AG09309 (cell line): ENCODE measurements at regions not wholly inside any gene's neighbourhood (a gene's known extent, or its start where the extent isn't known, plus 50 kb on each side); places are given as distances from the start of the nearest gene placed in this dataset.

ENCODE experiments used
- DNase-seq: peaks from one replicate; pipeline ENCODE4 v3.0.0-alpha.2; 2010; ENCODE audit warnings: low read depth
- H3K4me3 ChIP-seq: 2 replicates; pipeline ENCODE4 v1.5.1; 2011; ENCODE audit warnings: mild to moderate bottlenecking, low read depth, low read length, moderate library complexity; ENCODE audit not compliant: control insufficient read depth
- CTCF ChIP-seq: IDR thresholded peaks from 2 replicates; pipeline ENCODE4 v1.5.1; 2011; ENCODE audit warnings: mild to moderate bottlenecking, low read depth, low read length, inconsistent platforms; ENCODE audit not compliant: insufficient read depth, control insufficient read depth; ENCODE audit errors: missing control alignments

GRCh38 chr12:5180496-5180895, 136.8 kb downstream of the KCNA5 start:
- no peak for DNase-seq
- TF ChIP-seq CTCF, result no peak
- no peak overlapping the region for H3K4me3 ChIP-seq

- TF ChIP-seq CTCF, result no peak
- DNase-seq, result no peak
- H3K4me3 ChIP-seq, result no peak overlapping the region
Measured at GRCh38 chr12:5184186-5184585, 140.5 kb downstream of the KCNA5 start.

- DNase-seq, result no peak
- peak overlapping the region; percentile 10 for H3K4me3 ChIP-seq
Measured at GRCh38 chr12:5185435-5186069, 141.9 kb downstream of the KCNA5 start.

GRCh38 chr12:5186715-5187114, 143.0 kb downstream of the KCNA5 start:
- no peak overlapping the region for H3K4me3 ChIP-seq
- DNase-seq, result no peak
- no peak for TF ChIP-seq CTCF

More at GRCh38 chr12:5185435-5186069, 141.9 kb downstream of the KCNA5 start:
- TF ChIP-seq CTCF, result no peak

GRCh38 chr12:5187136-5187535, 143.5 kb downstream of the KCNA5 start:
- no peak for TF ChIP-seq CTCF

GRCh38 chr12:5188472-5188871, 144.8 kb downstream of the KCNA5 start:
- no peak for DNase-seq
- no peak overlapping the region for H3K4me3 ChIP-seq
- no peak for TF ChIP-seq CTCF

More at GRCh38 chr12:5187136-5187535, 143.5 kb downstream of the KCNA5 start:
- no peak for DNase-seq
- no peak overlapping the region for H3K4me3 ChIP-seq
